MCF 10A (cell line): ENCODE measurements at regions not wholly inside any gene's neighbourhood (a gene's known extent, or its start where the extent isn't known, plus 50 kb on each side); places are given as distances from the start of the nearest gene placed in this dataset.

Experiments
- BruUV-seq: library from RNA; stranded (reverse); fragments of 400-500 nt; replicated peaks from 2 replicates; lab custom pipeline; 2021; lab: Mats Ljungman, UMichigan
- CTCF ChIA-PET: fragments of 300-600 bp; sonication (Branson Sonifier 250); formaldehyde crosslinking; extraction: SDS; loops from one replicate; lab custom pipeline; 2021; ENCODE audit warnings: antibody characterized with exemption, inconsistent platforms; lab: Yijun Ruan, JAX
- POLR2A ChIA-PET: fragments of 300-600, 350-650 bp; sonication (Branson Sonifier 250); formaldehyde crosslinking; extraction: SDS; loops from one replicate; lab custom pipeline; 2020; ENCODE audit warnings: antibody characterized with exemption, inconsistent platforms; lab: Yijun Ruan, JAX
- DNase-seq: peaks from one replicate; pipeline ENCODE4 v3.0.0-alpha.2; 2018; ENCODE audit not compliant: unreplicated experiment
- H3K27ac Mint-ChIP-seq: one replicate; pipeline ENCODE4 v1.8.0; 2022; ENCODE audit warnings: mild to moderate bottlenecking, low read depth, mixed read lengths; ENCODE audit not compliant: unreplicated experiment
- H3K27me3 Mint-ChIP-seq: one replicate; pipeline ENCODE4 v1.8.0; 2022; ENCODE audit warnings: mixed read lengths; ENCODE audit not compliant: insufficient read depth, unreplicated experiment
- H3K36me3 Mint-ChIP-seq: one replicate; pipeline ENCODE4 v1.8.0; 2022; ENCODE audit warnings: mild to moderate bottlenecking, moderate library complexity, mixed read lengths; ENCODE audit not compliant: insufficient read depth, unreplicated experiment
- H3K4me1 Mint-ChIP-seq: one replicate; pipeline ENCODE4 v1.8.0; 2022; ENCODE audit warnings: mixed read lengths; ENCODE audit not compliant: insufficient read depth, unreplicated experiment
- H3K4me3 Mint-ChIP-seq: one replicate; pipeline ENCODE4 v1.8.0; 2022; ENCODE audit warnings: mild to moderate bottlenecking, moderate library complexity, mixed read lengths; ENCODE audit not compliant: unreplicated experiment
- H3K9me3 Mint-ChIP-seq: one replicate; pipeline ENCODE4 v1.8.0; 2022; ENCODE audit warnings: mixed read lengths; ENCODE audit not compliant: unreplicated experiment
- CTCF ChIP-seq: fragments of 200-600 bp; IDR thresholded peaks from one replicate; pipeline ENCODE4 v1.8.0; 2022; ENCODE audit warnings: antibody characterized with exemption, mild to moderate bottlenecking; ENCODE audit not compliant: unreplicated experiment
- intact Hi-C: fragments of 100-400 bp; cut with micrococcal nuclease; formaldehyde crosslinking; loops from 2 replicates; pipeline ENCODE4 v1.14.1; 2022

GRCh38 chr2:16327326-16327725 is 338.3 kb downstream of the CYRIA start:
- no TSS peak for BruUV-seq
- Mint-ChIP-seq H3K36me3 (no peaks in the 10 kb centered on the region), H3K27ac (no peak overlapping the region), H3K27me3 (no peaks in the 10 kb centered on the region), H3K4me3 (no peak overlapping the region), H3K9me3 (peaks cover 5% of the 10 kb centered on the region), H3K4me1 (no peaks in the 10 kb centered on the region)
- intact Hi-C loops, result no loop called here
- CTCF ChIA-PET, result interaction anchor here (0.7 to 1.3 kb wide), 4 partner anchors 15 to 38 kb away, joined by 3 read pairs; no protein-coding TSS in a partner anchor
- no peak for TF ChIP-seq CTCF
- no peak for DNase-seq
- POLR2A ChIA-PET, result interaction anchor here (0.6 to 0.7 kb wide), 2 partner anchors 70 to 386 kb away, joined by 3 read pairs; no protein-coding TSS in a partner anchor

DNA sequence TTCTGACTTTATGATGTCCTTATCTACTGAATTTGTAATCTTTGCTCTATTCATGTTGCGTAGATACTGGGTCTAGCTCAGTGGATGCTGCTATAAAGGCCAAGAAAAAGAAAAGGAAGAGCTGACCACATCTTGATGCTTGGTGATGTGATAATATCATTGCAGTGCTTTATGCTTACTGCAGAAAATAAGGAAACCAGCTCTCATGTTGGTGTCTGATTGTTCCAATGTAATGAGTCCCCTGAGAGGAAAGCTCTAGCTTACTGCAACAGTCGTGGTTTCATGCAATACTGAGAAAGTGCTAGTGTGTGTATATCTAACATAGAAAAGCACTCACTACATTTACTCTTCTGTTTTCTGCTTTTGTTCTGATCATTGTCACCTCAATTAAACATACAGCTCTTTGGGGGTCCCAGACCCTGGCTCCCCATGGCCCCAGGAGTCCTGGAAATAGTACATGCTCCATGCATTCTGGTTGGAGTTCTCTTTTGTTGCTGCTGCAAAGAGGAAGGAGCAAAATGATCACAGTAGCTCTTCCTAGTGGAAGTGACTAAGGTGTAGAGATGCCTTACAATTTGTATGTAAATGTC is 338.8 kb downstream of the CYRIA start:
- CTCF ChIA-PET, result interaction anchor here (0.7 to 1.3 kb wide), 3 partner anchors 14 to 39 kb away, joined by 3 read pairs; no protein-coding TSS in a partner anchor

GRCh38 chr2:16325976-16326510 is 339.6 kb downstream of the CYRIA start:
- no TSS peak for BruUV-seq
- intact Hi-C loops, result no loop called here

More for the DNA sequence above, 338.8 kb downstream of the CYRIA start:
- no TSS peak for BruUV-seq
- Mint-ChIP-seq H3K9me3 (peaks cover 5% of the 10 kb centered on the region), H3K4me1 (no peaks in the 10 kb centered on the region), H3K4me3 (no peak overlapping the region), H3K36me3 (no peaks in the 10 kb centered on the region), H3K27ac (no peak overlapping the region), H3K27me3 (no peaks in the 10 kb centered on the region)
- no peak for DNase-seq
- TF ChIP-seq CTCF, result no peak
- POLR2A ChIA-PET, result interaction anchor here (0.7 kb wide), 2 partner anchors 14 to 386 kb away, joined by 3 read pairs; no protein-coding TSS in a partner anchor
- intact Hi-C loops, result no loop called here

More at GRCh38 chr2:16325976-16326510, 339.6 kb downstream of the CYRIA start:
- Mint-ChIP-seq H3K27ac (no peak overlapping the region), H3K27me3 (no peaks in the 10 kb centered on the region), H3K9me3 (peaks cover 5% of the 10 kb centered on the region), H3K4me3 (no peak overlapping the region), H3K4me1 (no peaks in the 10 kb centered on the region), H3K36me3 (no peaks in the 10 kb centered on the region)
- no peak for DNase-seq
- POLR2A ChIA-PET, result no interaction called here
- no peak for TF ChIP-seq CTCF
- CTCF ChIA-PET, result no interaction called here
